CD8-positive, alpha-beta memory T cell (primary cell): ENCODE measurements at regions not wholly inside any gene's neighbourhood (a gene's known extent, or its start where the extent isn't known, plus 50 kb on each side); places are given as distances from the start of the nearest gene placed in this dataset.

Source experiments
- CTCF ChIA-PET: fragments of 350-600 bp; sonication (Branson Sonifier 250); formaldehyde crosslinking; loops from one replicate; lab custom pipeline; 2021; ENCODE audit warnings: antibody characterized with exemption; lab: Charles Lee
- POLR2A ChIA-PET: fragments of 350-600 bp; sonication (Branson Sonifier 250); formaldehyde crosslinking; loops from one replicate; lab custom pipeline; 2021; ENCODE audit warnings: antibody characterized with exemption; lab: Charles Lee
- DNase-seq, 5 donors: peaks; one replicate each; pipeline versions ENCODE4 v3.0.0 to v3.0.0-alpha.2; 2020 to 2022; ENCODE audit warnings: mixed read lengths in 1 of 5
- H3K27ac ChIP-seq: one replicate; pipeline ENCODE4 v1.7.0; 2013; ENCODE audit warnings: low read depth, mild to moderate bottlenecking, low read length, moderate library complexity
- H3K27me3 ChIP-seq: 2 replicates; pipeline ENCODE4 v1.7.0; 2013; ENCODE audit warnings: low read length, mild to moderate bottlenecking; ENCODE audit not compliant: insufficient read depth, poor library complexity, severe bottlenecking
- H3K36me3 ChIP-seq: 2 replicates; pipeline ENCODE4 v1.7.0; 2013; ENCODE audit warnings: mild to moderate bottlenecking, low read length, moderate library complexity; ENCODE audit not compliant: insufficient read depth
- H3K4me1 ChIP-seq: 2 replicates; pipeline ENCODE4 v1.7.0; 2013; ENCODE audit warnings: mild to moderate bottlenecking, low read length, moderate library complexity; ENCODE audit not compliant: insufficient read depth
- H3K4me3 ChIP-seq: 2 replicates; pipeline ENCODE4 v1.7.0; 2013; ENCODE audit warnings: mild to moderate bottlenecking, low read length
- H3K9me3 ChIP-seq: 2 replicates; pipeline ENCODE4 v1.7.0; 2013; ENCODE audit warnings: mild to moderate bottlenecking, low read length
- H3K27ac Mint-ChIP-seq, 8 donors: one replicate each; pipeline ENCODE4 v1.8.0; 2020 to 2021; ENCODE audit warnings: mixed read lengths in 8 of 8, mild to moderate bottlenecking in 6 of 8, inconsistent platforms in 3 of 8, moderate library complexity in 3 of 8
- H3K27me3 Mint-ChIP-seq, 2 donors: one replicate each; pipeline ENCODE4 v1.8.0; 2020 to 2021; ENCODE audit warnings: mixed read lengths in 2 of 2, mild to moderate bottlenecking in 1 of 2, moderate library complexity in 1 of 2
- H3K36me3 Mint-ChIP-seq, 3 donors: one replicate each; pipeline ENCODE4 v1.8.0; 2020 to 2021; ENCODE audit warnings: mixed read lengths in 3 of 3, inconsistent platforms in 1 of 3, mild to moderate bottlenecking in 1 of 3
- H3K4me1 Mint-ChIP-seq, 3 donors: one replicate each; pipeline ENCODE4 v1.8.0; 2020 to 2021; ENCODE audit warnings: mixed read lengths in 3 of 3, inconsistent platforms in 1 of 3, mild to moderate bottlenecking in 1 of 3
- H3K4me3 Mint-ChIP-seq, 7 donors: one replicate each; pipeline ENCODE4 v1.8.0; 2020 to 2021; ENCODE audit warnings: mixed read lengths in 7 of 7, mild to moderate bottlenecking in 6 of 7, moderate library complexity in 4 of 7, inconsistent platforms in 2 of 7
- H3K9me3 Mint-ChIP-seq, 5 donors: one replicate each; pipeline ENCODE4 v1.8.0; 2020 to 2022; ENCODE audit warnings: mixed read lengths in 5 of 5, mild to moderate bottlenecking in 3 of 5, moderate library complexity in 2 of 5, inconsistent platforms in 1 of 5

DNA sequence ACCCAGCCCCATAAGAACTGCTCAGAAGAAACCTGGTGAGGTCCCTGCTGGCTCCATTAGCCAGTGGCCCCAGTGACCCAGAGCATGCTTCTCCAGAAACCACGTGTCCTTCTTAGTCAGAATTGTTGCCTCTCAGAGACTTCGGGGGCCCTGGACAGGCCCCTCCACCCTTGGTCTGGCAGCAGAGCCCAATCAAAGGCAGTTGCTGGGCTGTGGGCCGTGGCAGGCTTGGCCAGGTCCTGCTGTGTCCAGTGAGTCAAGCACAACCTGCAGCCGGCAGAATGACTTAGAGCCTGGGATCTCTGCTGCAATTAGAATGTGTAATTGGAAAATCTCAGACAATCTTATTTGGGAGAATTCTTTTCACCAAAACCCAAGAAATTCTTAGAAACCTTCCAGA is 502.0 kb upstream of the KLF4 start:
- CTCF ChIA-PET, result no interaction called here
- no peaks in the 10 kb centered on the region for H3K4me1 ChIP-seq

GRCh38 chr9:107989544-107989943 is 500.0 kb upstream of the KLF4 start:
- POLR2A ChIA-PET, result no interaction called here
- no peaks in the 10 kb centered on the region for H3K36me3 Mint-ChIP-seq
- H3K4me1 Mint-ChIP-seq, result no peaks in the 10 kb centered on the region
- no peak overlapping the region for H3K4me3 Mint-ChIP-seq
- Histone ChIP-seq H3K27ac (no peak overlapping the region), H3K4me3 (no peak overlapping the region), H3K27me3 (no peaks in the 10 kb centered on the region), H3K9me3 (no peaks in the 10 kb centered on the region), H3K36me3 (no peaks in the 10 kb centered on the region), H3K4me1 (no peaks in the 10 kb centered on the region)
- CTCF ChIA-PET, result no interaction called here
- no peak overlapping the region for H3K27ac Mint-ChIP-seq
- no peaks in the 10 kb centered on the region for H3K27me3 Mint-ChIP-seq
- H3K9me3 Mint-ChIP-seq, result peaks cover 0 to 4% (median 0%) of the 10 kb centered on the region in 5 donors
- DNase-seq, result no peak

More for the DNA sequence above, 502.0 kb upstream of the KLF4 start:
- Mint-ChIP-seq H3K9me3 (peaks cover 0 to 9% (median 2%) of the 10 kb centered on the region in 5 donors), H3K4me1 (no peaks in the 10 kb centered on the region), H3K27me3 (no peaks in the 10 kb centered on the region), H3K27ac (no peak overlapping the region), H3K4me3 (no peak overlapping the region), H3K36me3 (no peaks in the 10 kb centered on the region)
- H3K36me3 ChIP-seq, result no peaks in the 10 kb centered on the region
- H3K4me3 ChIP-seq, result no peak overlapping the region
- no peak overlapping the region for H3K27ac ChIP-seq
- POLR2A ChIA-PET, result no interaction called here
- no peak for DNase-seq
- H3K9me3 ChIP-seq, result no peaks in the 10 kb centered on the region
- no peaks in the 10 kb centered on the region for H3K27me3 ChIP-seq

- no peaks in the 10 kb centered on the region for H3K36me3 ChIP-seq
- no peak for DNase-seq
- H3K27me3 ChIP-seq, result no peaks in the 10 kb centered on the region
- no peaks in the 10 kb centered on the region for H3K9me3 ChIP-seq
- H3K4me3 Mint-ChIP-seq, result no peak overlapping the region
- H3K4me1 ChIP-seq, result no peaks in the 10 kb centered on the region
- no peaks in the 10 kb centered on the region for H3K36me3 Mint-ChIP-seq
- H3K9me3 Mint-ChIP-seq, result peaks cover 0 to 4% (median 0%) of the 10 kb centered on the region in 5 donors
- no peak overlapping the region for H3K27ac ChIP-seq
- no peak overlapping the region for H3K4me3 ChIP-seq
- ChIA-PET CTCF (no interaction called here), POLR2A (no interaction called here)
- H3K27ac Mint-ChIP-seq, result no peak overlapping the region
- H3K27me3 Mint-ChIP-seq, result no peaks in the 10 kb centered on the region
- H3K4me1 Mint-ChIP-seq, result no peaks in the 10 kb centered on the region
Observed at GRCh38 chr9:107989099-107989498, 499.5 kb upstream of the KLF4 start.

- H3K4me1 Mint-ChIP-seq, result no peaks in the 10 kb centered on the region
- Histone ChIP-seq H3K9me3 (no peaks in the 10 kb centered on the region), H3K27ac (no peak overlapping the region), H3K36me3 (no peaks in the 10 kb centered on the region), H3K4me3 (no peak overlapping the region), H3K4me1 (no peaks in the 10 kb centered on the region), H3K27me3 (no peaks in the 10 kb centered on the region)
- no peak for DNase-seq
- ChIA-PET POLR2A (no interaction called here), CTCF (no interaction called here)
- H3K27me3 Mint-ChIP-seq, result no peaks in the 10 kb centered on the region
- H3K4me3 Mint-ChIP-seq, result no peak overlapping the region
- H3K36me3 Mint-ChIP-seq, result no peaks in the 10 kb centered on the region
- peaks cover 0 to 4% (median 0%) of the 10 kb centered on the region in 5 donors for H3K9me3 Mint-ChIP-seq
- no peak overlapping the region for H3K27ac Mint-ChIP-seq
Observed at GRCh38 chr9:107984956-107985355, 495.4 kb upstream of the KLF4 start.

DNA sequence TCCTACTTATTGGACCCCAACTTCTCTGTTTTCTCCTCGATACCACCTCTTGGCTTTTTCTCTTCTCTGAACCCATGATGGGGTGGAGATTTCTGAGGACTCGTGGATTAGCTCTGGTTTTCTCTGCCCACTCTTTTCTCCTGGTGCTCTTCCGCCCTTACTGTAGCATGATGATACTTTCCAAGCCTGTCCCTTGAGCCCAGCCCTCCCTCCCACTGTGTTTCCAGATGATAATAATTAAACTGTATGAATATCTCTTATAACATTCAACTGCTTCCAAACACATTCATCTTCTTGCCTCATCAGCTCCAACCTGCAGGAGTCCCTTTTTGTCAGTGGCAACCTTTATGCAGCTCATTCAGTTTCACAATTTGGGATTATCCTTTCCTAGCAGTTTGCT is 494.2 kb upstream of the KLF4 start:
- no peaks in the 10 kb centered on the region for H3K9me3 ChIP-seq
- H3K27me3 ChIP-seq, result no peaks in the 10 kb centered on the region
- H3K4me1 Mint-ChIP-seq, result no peaks in the 10 kb centered on the region
- no peak for DNase-seq
- H3K9me3 Mint-ChIP-seq, result peaks cover 0 to 4% (median 0%) of the 10 kb centered on the region in 5 donors
- ChIA-PET POLR2A (no interaction called here), CTCF (no interaction called here)
- no peak overlapping the region for H3K4me3 Mint-ChIP-seq
- no peak overlapping the region for H3K4me3 ChIP-seq
- no peaks in the 10 kb centered on the region for H3K36me3 ChIP-seq
- no peaks in the 10 kb centered on the region for H3K4me1 ChIP-seq
- H3K27ac ChIP-seq, result no peak overlapping the region
- H3K27me3 Mint-ChIP-seq, result no peaks in the 10 kb centered on the region
- no peak overlapping the region for H3K27ac Mint-ChIP-seq
- H3K36me3 Mint-ChIP-seq, result no peaks in the 10 kb centered on the region

DNA sequence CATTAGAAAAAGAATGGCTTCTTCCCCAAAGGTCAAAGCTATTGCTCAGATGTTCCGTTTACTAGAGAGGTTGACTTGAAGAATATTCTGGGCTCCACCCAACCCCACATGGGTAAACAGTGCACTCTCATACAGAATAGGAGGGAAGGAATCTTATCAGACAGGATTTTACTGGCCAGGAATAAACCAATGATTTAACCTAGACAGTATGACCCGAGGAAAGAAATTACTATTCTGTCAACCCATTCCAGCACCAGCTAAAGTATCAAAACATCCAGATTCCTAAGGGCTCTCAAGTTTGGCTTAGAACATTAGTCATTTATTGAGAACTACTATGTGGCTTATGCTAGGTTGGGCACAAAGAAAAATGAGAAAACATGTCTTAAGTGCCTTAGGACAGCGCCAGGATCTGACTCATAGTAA is 493.6 kb upstream of the KLF4 start:
- ChIA-PET POLR2A (no interaction called here), CTCF (no interaction called here)
- H3K27me3 Mint-ChIP-seq, result no peaks in the 10 kb centered on the region
- H3K27ac Mint-ChIP-seq, result no peak overlapping the region
- H3K36me3 Mint-ChIP-seq, result no peaks in the 10 kb centered on the region
- Histone ChIP-seq H3K4me1 (no peaks in the 10 kb centered on the region), H3K4me3 (no peak overlapping the region), H3K27ac (no peak overlapping the region), H3K36me3 (no peaks in the 10 kb centered on the region), H3K27me3 (no peaks in the 10 kb centered on the region), H3K9me3 (no peaks in the 10 kb centered on the region)
- peaks cover 0 to 4% (median 0%) of the 10 kb centered on the region in 5 donors for H3K9me3 Mint-ChIP-seq
- H3K4me1 Mint-ChIP-seq, result no peaks in the 10 kb centered on the region
- H3K4me3 Mint-ChIP-seq, result no peak overlapping the region
- no peak for DNase-seq

GRCh38 chr9:107982745-107983144 is 493.2 kb upstream of the KLF4 start:
- H3K4me1 ChIP-seq, result no peaks in the 10 kb centered on the region
- no peaks in the 10 kb centered on the region for H3K9me3 ChIP-seq
- no peaks in the 10 kb centered on the region for H3K4me1 Mint-ChIP-seq
- H3K27me3 Mint-ChIP-seq, result no peaks in the 10 kb centered on the region
- CTCF ChIA-PET, result no interaction called here
- no peak for DNase-seq
- H3K36me3 ChIP-seq, result no peaks in the 10 kb centered on the region
- H3K4me3 ChIP-seq, result no peak overlapping the region
- no peak overlapping the region for H3K27ac ChIP-seq
- H3K27ac Mint-ChIP-seq, result no peak overlapping the region
- POLR2A ChIA-PET, result no interaction called here
- H3K4me3 Mint-ChIP-seq, result no peak overlapping the region
- peaks cover 0 to 4% (median 0%) of the 10 kb centered on the region in 5 donors for H3K9me3 Mint-ChIP-seq
- no peaks in the 10 kb centered on the region for H3K27me3 ChIP-seq
- H3K36me3 Mint-ChIP-seq, result no peaks in the 10 kb centered on the region

DNA sequence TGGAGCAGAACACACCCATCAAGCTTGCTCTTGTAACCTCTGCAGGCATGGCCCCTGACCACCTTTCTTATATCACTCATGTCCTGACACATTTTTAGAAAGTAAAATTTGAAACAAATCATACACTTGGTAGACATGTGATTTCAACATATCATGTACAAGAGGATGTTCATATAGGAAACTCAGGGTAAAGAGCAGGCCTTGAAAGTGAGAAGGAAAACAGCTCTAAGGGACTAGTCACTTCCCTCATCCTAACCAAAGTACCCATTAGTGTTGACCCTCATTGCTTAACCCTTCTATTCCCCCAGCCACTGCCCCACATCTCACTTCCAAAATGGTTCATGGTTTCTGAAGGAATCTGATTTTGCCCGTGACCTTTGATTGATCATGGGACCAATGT is 492.4 kb upstream of the KLF4 start:
- Mint-ChIP-seq H3K4me3 (no peak overlapping the region), H3K9me3 (peaks cover 0 to 4% (median 0%) of the 10 kb centered on the region in 5 donors), H3K36me3 (no peaks in the 10 kb centered on the region), H3K4me1 (no peaks in the 10 kb centered on the region), H3K27me3 (no peaks in the 10 kb centered on the region), H3K27ac (no peak overlapping the region)
- H3K4me1 ChIP-seq, result no peaks in the 10 kb centered on the region
- POLR2A ChIA-PET, result no interaction called here
- no peaks in the 10 kb centered on the region for H3K9me3 ChIP-seq
- no peak for DNase-seq
- CTCF ChIA-PET, result no interaction called here
- H3K36me3 ChIP-seq, result no peaks in the 10 kb centered on the region
- H3K27me3 ChIP-seq, result no peaks in the 10 kb centered on the region
- no peak overlapping the region for H3K4me3 ChIP-seq
- H3K27ac ChIP-seq, result no peak overlapping the region

- H3K36me3 ChIP-seq, result no peaks in the 10 kb centered on the region
- Mint-ChIP-seq H3K36me3 (peaks cover 0 to 3% (median 0%) of the 10 kb centered on the region in 3 donors), H3K27me3 (no peaks in the 10 kb centered on the region), H3K4me3 (no peak overlapping the region), H3K4me1 (no peaks in the 10 kb centered on the region), H3K27ac (no peak overlapping the region), H3K9me3 (peaks cover 0 to 6% (median 2%) of the 10 kb centered on the region in 5 donors)
- no peaks in the 10 kb centered on the region for H3K9me3 ChIP-seq
- H3K27ac ChIP-seq, result no peak overlapping the region
- ChIA-PET POLR2A (no interaction called here), CTCF (no interaction called here)
- H3K27me3 ChIP-seq, result no peaks in the 10 kb centered on the region
- DNase-seq, result no peak
- no peaks in the 10 kb centered on the region for H3K4me1 ChIP-seq
- H3K4me3 ChIP-seq, result no peak overlapping the region
Observed at GRCh38 chr9:107980984-107981383, 491.4 kb upstream of the KLF4 start.
